H1 (cell line): ENCODE measurements at regions not wholly inside any gene's neighbourhood (a gene's known extent, or its start where the extent isn't known, plus 50 kb on each side); places are given as distances from the start of the nearest gene placed in this dataset.

Source experiments
- CTCF ChIA-PET: fragments of 300-600 bp; sonication (Branson Sonifier 250); formaldehyde crosslinking; loops from one replicate; lab custom pipeline; 2021; ENCODE audit not compliant: partially characterized antibody; lab: Charles Lee
- POLR2A ChIA-PET: fragments of 300-600 bp; sonication (Branson Sonifier 250); formaldehyde crosslinking; loops from one replicate; lab custom pipeline; 2021; ENCODE audit warnings: inconsistent platforms; ENCODE audit not compliant: partially characterized antibody; lab: Charles Lee
- DNase-seq, 2 experiments: peaks; one replicate each; pipeline versions ENCODE4 v3.0.0 to v3.0.0-alpha.2; 2010 to 2022; ENCODE audit warnings: low spot score in 2 of 2, low read depth in 1 of 2, mixed read lengths in 1 of 2
- FAIRE-seq: peaks from 2 replicates; lab custom pipeline; 2011; peaks lifted over from hg19 to GRCh38; lab: Jason Lieb, UNC
- H2AFZ ChIP-seq: 2 replicates; pipeline ENCODE4 v1.8.1; 2012; ENCODE audit warnings: low read length, inconsistent platforms
- H2AK5ac ChIP-seq: 2 replicates; pipeline ENCODE4 v1.6.1; 2013; ENCODE audit warnings: low read depth, low read length
- H2BK120ac ChIP-seq: replicated peaks from 2 replicates; pipeline ENCODE3; 2013; ENCODE audit warnings: low read depth, low read length, inconsistent platforms
- H2BK12ac ChIP-seq: 2 replicates; pipeline ENCODE4 v1.6.1; 2013; ENCODE audit warnings: low read depth, low read length
- H2BK15ac ChIP-seq: 2 replicates; pipeline ENCODE4 v1.6.1; 2013; ENCODE audit warnings: low read length
- H2BK20ac ChIP-seq: 2 replicates; pipeline ENCODE4 v1.6.1; 2013; ENCODE audit warnings: low read length
- H2BK5ac ChIP-seq: 2 replicates; pipeline ENCODE4 v1.6.1; 2013; ENCODE audit warnings: low read depth, low read length
- H3K14ac ChIP-seq: 2 replicates; pipeline ENCODE4 v1.6.1; 2013; ENCODE audit warnings: inconsistent platforms; ENCODE audit not compliant: insufficient read length
- H3K18ac ChIP-seq: 2 replicates; pipeline ENCODE4 v1.6.1; 2013; ENCODE audit warnings: low read length; ENCODE audit errors: extremely low read depth
- H3K23ac ChIP-seq: 2 replicates; pipeline ENCODE4 v1.6.1; 2013; ENCODE audit warnings: inconsistent platforms; ENCODE audit not compliant: insufficient read length
- H3K23me2 ChIP-seq: 2 replicates; pipeline ENCODE4 v1.6.1; 2013; ENCODE audit warnings: low read depth, low read length
- H3K27ac ChIP-seq: 2 replicates; pipeline ENCODE4 v1.6.1; 2011; ENCODE audit warnings: low read depth, low read length, inconsistent platforms
- H3K27me3 ChIP-seq, 4 experiments: replicated peaks in 1 of 4; 1 replicate in 1 of 4; 2 replicates in 3 of 4; pipeline versions ENCODE4 v1.6.1 to v1.8.1; 2011 to 2013; ENCODE audit warnings: low read length in 3 of 4, mild to moderate bottlenecking in 3 of 4, inconsistent platforms in 2 of 4, mixed read lengths in 2 of 4, moderate library complexity in 1 of 4; ENCODE audit not compliant: control insufficient read depth in 3 of 4, insufficient read depth in 3 of 4; ENCODE audit errors: extremely low read depth in 1 of 4
- H3K36me3 ChIP-seq, 4 experiments: 2 replicates each; pipeline versions ENCODE4 v1.6.1 to v1.8.1; 2011 to 2013; ENCODE audit warnings: mild to moderate bottlenecking in 4 of 4, low read length in 3 of 4, moderate library complexity in 2 of 4, control low read depth in 1 of 4, inconsistent platforms in 1 of 4; ENCODE audit not compliant: insufficient read depth in 4 of 4, control insufficient read depth in 2 of 4
- H3K4ac ChIP-seq: replicated peaks from 2 replicates; pipeline ENCODE3; 2013; ENCODE audit warnings: low read length, low read depth, mixed read lengths, inconsistent platforms; ENCODE audit not compliant: insufficient read length
- H3K4me1 ChIP-seq, 4 experiments: replicated peaks in 1 of 4; 1 replicate in 1 of 4; 2 replicates in 3 of 4; pipeline versions ENCODE4 v1.6.1 to v1.8.1; 2011 to 2013; ENCODE audit warnings: low read length in 3 of 4, inconsistent platforms in 2 of 4, mixed read lengths in 1 of 4; ENCODE audit not compliant: insufficient read depth in 4 of 4, control insufficient read depth in 3 of 4
- H3K4me2 ChIP-seq, 2 experiments: 2 replicates each; pipeline versions ENCODE4 v1.6.1 to v1.8.1; 2011 to 2013; ENCODE audit warnings: low read depth in 2 of 2, low read length in 2 of 2, control low read depth in 1 of 2, inconsistent platforms in 1 of 2, mild to moderate bottlenecking in 1 of 2; ENCODE audit not compliant: insufficient read depth in 1 of 2
- H3K4me3 ChIP-seq, 4 experiments: fragments of 200-600, 300-600 bp in 1 of 4; sonication (generic), shearing (Covaris generic), sonication (Bioruptor Twin) in 1 of 4; 2 replicates each; pipeline versions ENCODE4 v1.5.1 to v1.8.1; 2011 to 2016; ENCODE audit warnings: low read length in 4 of 4, low read depth in 3 of 4, control low read depth in 2 of 4, inconsistent platforms in 2 of 4, mild to moderate bottlenecking in 2 of 4, mixed read lengths in 1 of 4, moderate library complexity in 1 of 4; ENCODE audit not compliant: insufficient read depth in 2 of 4; ENCODE audit errors: extremely low read depth in 1 of 4
- H3K56ac ChIP-seq: replicated peaks from 2 replicates; pipeline ENCODE3; 2013; ENCODE audit warnings: low read depth, mild to moderate bottlenecking, mixed read lengths, low read length, inconsistent platforms; ENCODE audit not compliant: insufficient read length
- H3K79me1 ChIP-seq: 2 replicates; pipeline ENCODE4 v1.6.1; 2013; ENCODE audit warnings: low read depth, low read length, control low read depth
- H3K79me2 ChIP-seq, 2 experiments: 2 replicates each; pipeline versions ENCODE4 v1.6.1 to v1.8.1; 2012 to 2013; ENCODE audit warnings: low read length in 2 of 2, mild to moderate bottlenecking in 2 of 2, inconsistent platforms in 1 of 2; ENCODE audit not compliant: insufficient read depth in 2 of 2, control insufficient read depth in 1 of 2
- H3K9ac ChIP-seq, 4 experiments: replicated peaks in 1 of 4; 1 replicate in 1 of 4; 2 replicates in 3 of 4; pipeline versions ENCODE4 v1.6.1 to v1.8.1; 2011 to 2013; ENCODE audit warnings: low read depth in 3 of 4, low read length in 3 of 4, control low read depth in 2 of 4, mild to moderate bottlenecking in 2 of 4, moderate library complexity in 2 of 4, inconsistent platforms in 1 of 4; ENCODE audit errors: extremely low read depth in 1 of 4
- H3K9me3 ChIP-seq, 2 experiments: 2 replicates each; pipeline versions ENCODE4 v1.6.1 to v1.8.1; 2012 to 2013; ENCODE audit warnings: mild to moderate bottlenecking in 2 of 2, moderate library complexity in 2 of 2, control low read depth in 1 of 2, inconsistent platforms in 1 of 2, low read depth in 1 of 2, low read length in 1 of 2, mixed read lengths in 1 of 2; ENCODE audit not compliant: insufficient read depth in 2 of 2
- H4K20me1 ChIP-seq, 2 experiments: replicated peaks in 1 of 2; 2 replicates each; pipeline versions ENCODE3 to v1.8.1; 2011 to 2013; ENCODE audit warnings: inconsistent platforms in 2 of 2, low read length in 2 of 2, mild to moderate bottlenecking in 1 of 2; ENCODE audit not compliant: insufficient read depth in 2 of 2, control insufficient read depth in 1 of 2
- H4K5ac ChIP-seq: 2 replicates; pipeline ENCODE4 v1.6.1; 2013; ENCODE audit warnings: low read length, low read depth, mixed read lengths, inconsistent platforms; ENCODE audit not compliant: insufficient read length
- H4K8ac ChIP-seq: 2 replicates; pipeline ENCODE4 v1.8.0; 2013; ENCODE audit warnings: mild to moderate bottlenecking, moderate library complexity, low read length, inconsistent platforms; ENCODE audit not compliant: insufficient read depth; ENCODE audit errors: extremely low read depth
- H4K91ac ChIP-seq: replicated peaks from 2 replicates; pipeline ENCODE3; 2013; ENCODE audit warnings: low read length, mixed read lengths, inconsistent platforms; ENCODE audit not compliant: insufficient read length
- SP2 ChIP-seq: IDR thresholded peaks from 2 replicates; pipeline ENCODE4 v1.6.1; 2012; ENCODE audit warnings: mild to moderate bottlenecking, low read length, inconsistent platforms
- WGBS, 2 experiments: shearing (Covaris generic) in 1 of 2; methylation state at CpG; one replicate each; pipeline versions ENCODE4 v1.1.6 to v1.1.7; 2013 to 2015; ENCODE audit warnings: low lambda C conversion rate in 2 of 2, mixed read lengths in 2 of 2, inconsistent platforms in 1 of 2, low coverage in 1 of 2, missing lambda C conversion rate in 1 of 2; ENCODE audit not compliant: insufficient replicate concordance in 2 of 2, insufficient coverage in 1 of 2, insufficient read length in 1 of 2; ENCODE audit errors: extremely low coverage in 1 of 2, missing lambda C conversion rate in 1 of 2; 5-methylcytosine and 5-hydroxymethylcytosine counted together

DNA sequence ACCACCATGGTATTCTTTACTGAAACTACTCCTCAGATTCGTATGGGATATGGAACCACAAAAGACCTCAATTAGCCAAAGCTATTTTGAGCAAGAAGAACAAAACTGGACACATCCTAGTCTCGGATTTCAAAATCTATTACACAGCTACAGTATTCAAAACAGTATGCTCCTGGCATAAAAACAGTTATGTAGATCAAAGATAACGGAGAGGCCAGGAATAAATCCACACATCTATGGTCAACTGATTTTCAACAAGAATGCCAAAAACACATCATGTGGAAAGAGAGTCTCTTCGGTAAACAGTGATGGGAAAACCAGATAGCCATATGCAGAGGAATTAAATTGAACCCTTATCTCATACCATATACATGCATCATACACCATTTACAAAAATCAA lies 155.3 kb downstream of the SPCS3 start:
- Histone ChIP-seq H3K27ac (no peak overlapping the region), H3K23ac (no peak overlapping the region), H4K20me1 (no peaks in the 10 kb centered on the region), H2BK5ac (no peak overlapping the region), H3K4ac (no peak overlapping the region), H3K4me1 (no peaks in the 10 kb centered on the region), H3K79me1 (no peaks in the 10 kb centered on the region), H4K91ac (no peak overlapping the region), H3K14ac (no peak overlapping the region), H3K18ac (no peak overlapping the region), H4K5ac (no peak overlapping the region), H3K4me3 (no peak overlapping the region), H3K23me2 (no peaks in the 10 kb centered on the region), H3K9me3 (peaks cover 0 to 8% of the 10 kb centered on the region in 2 experiments; a peak in 1 of 4 replicates), H4K8ac (no peak overlapping the region), H2BK12ac (no peak overlapping the region), H3K56ac (no peak overlapping the region), H2BK15ac (no peak overlapping the region), H2BK120ac (no peak overlapping the region), H3K36me3 (no peaks in the 10 kb centered on the region), H2BK20ac (no peak overlapping the region), H2AFZ (no peak overlapping the region), H3K79me2 (no peaks in the 10 kb centered on the region), H3K9ac (no peak overlapping the region), H3K27me3 (no peaks in the 10 kb centered on the region), H2AK5ac (no peak overlapping the region), H3K4me2 (no peak overlapping the region)
- 66% methylated on average over 4 of the region's 4 CpGs; no CpG with 5 or more reads in 1 of the 2 experiments for WGBS, 2 experiments
- DNase-seq (no peak), FAIRE-seq (no peak)
- ChIA-PET POLR2A (no interaction called here), CTCF (interaction anchor here (1.9 kb wide), 1 partner anchor 97 kb away, joined by 4 read pairs; no protein-coding TSS in a partner anchor)
- TF ChIP-seq SP2: no peak
